GM03348 (cell line): ENCODE measurements at regions not wholly inside any gene's neighbourhood (a gene's known extent, or its start where the extent isn't known, plus 50 kb on each side); places are given as distances from the start of the nearest gene placed in this dataset.

Experiments used
- DNase-seq: peaks from one replicate; pipeline ENCODE4 v3.0.0; 2012; ENCODE audit warnings: low spot score

DNA sequence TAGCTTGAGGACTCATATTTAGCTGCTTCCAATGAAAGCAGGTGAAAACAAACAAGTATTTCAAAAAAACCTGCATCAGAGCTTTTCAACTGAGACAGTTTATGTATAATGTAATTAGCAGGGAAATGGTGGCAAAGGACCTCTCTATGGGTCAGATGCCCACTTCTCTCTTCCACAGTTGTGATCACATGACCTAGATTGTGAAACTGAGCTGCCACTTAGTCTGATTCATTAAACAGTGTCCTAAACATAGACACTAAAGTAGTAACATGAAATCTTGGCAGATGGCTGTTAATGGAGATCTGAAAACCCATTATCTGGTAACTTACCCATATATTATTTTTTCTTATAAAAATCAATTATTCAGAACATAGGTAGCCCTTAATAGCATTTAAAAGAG is 663.6 kb upstream of the RIOK2 start:
- no peak for DNase-seq

GRCh38 chr5:97847920-97848631 is 665.0 kb upstream of the RIOK2 start:
- DNase-seq = no peak

- DNase-seq = no peak
These were observed 668.0 kb upstream of the RIOK2 start for GRCh38 chr5:97851036-97851435.

- no peak for DNase-seq
These were observed 672.1 kb upstream of the RIOK2 start for GRCh38 chr5:97854871-97855762.

DNA sequence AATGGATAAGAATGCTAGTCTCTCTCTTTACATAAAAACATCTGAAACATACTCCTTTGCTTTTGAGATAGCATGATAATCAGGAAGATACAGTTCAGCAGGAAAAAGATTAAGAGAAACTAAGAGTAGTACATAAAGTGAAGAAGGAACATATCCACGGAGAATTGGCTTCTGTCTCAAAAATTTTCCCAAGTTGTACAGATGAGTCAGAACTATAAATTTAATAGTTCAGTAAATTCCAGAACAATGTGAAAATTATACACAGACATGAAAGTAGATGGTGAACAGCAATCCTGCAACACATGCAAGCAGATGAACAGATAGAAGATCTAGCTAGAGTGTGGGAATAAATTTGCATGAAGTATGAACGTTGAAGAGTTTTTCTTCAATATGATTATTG is 691.4 kb upstream of the RIOK2 start:
- DNase-seq = peak; percentile 4

DNA sequence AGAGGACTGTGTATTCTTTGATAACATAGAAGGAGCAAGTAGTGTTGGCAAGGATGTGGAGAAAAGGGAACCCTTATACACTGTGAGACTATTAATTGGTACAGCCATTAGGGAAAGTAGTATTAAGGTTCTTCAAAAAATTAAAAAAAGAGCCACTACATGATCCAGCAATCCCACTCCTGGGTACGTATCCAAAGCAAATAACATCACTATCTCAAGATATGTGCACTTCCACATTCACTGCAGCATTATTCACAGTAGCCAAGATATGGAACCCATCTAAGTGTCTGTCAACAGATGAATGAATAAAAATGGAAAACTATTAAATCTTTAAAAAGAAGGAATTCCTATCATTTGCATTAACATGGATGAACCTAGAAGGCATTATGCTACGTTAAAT is 693.2 kb upstream of the RIOK2 start:
- no peak for DNase-seq

DNA sequence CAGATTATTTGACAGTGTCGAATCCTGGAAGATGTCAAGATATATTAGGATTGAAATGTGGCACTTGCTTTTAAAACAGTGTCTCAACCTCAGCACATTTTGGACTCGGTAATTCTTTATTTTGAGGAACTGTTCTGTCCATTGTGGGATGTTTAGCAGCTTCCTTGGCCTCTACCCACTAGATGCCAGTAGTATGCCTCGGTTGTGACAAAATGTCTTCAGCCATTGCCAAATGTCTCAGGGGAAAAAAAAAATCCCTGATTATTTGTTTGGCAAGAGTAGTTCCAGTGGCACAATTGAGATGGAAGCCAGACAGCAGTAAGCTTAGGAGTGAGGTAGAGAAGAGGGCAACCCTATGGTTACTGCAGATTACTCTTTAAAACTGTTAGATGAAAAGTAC is 694.5 kb upstream of the RIOK2 start:
- no peak for DNase-seq

GRCh38 chr5:97888439-97888838 is 705.4 kb upstream of the RIOK2 start:
- DNase-seq = no peak

DNA sequence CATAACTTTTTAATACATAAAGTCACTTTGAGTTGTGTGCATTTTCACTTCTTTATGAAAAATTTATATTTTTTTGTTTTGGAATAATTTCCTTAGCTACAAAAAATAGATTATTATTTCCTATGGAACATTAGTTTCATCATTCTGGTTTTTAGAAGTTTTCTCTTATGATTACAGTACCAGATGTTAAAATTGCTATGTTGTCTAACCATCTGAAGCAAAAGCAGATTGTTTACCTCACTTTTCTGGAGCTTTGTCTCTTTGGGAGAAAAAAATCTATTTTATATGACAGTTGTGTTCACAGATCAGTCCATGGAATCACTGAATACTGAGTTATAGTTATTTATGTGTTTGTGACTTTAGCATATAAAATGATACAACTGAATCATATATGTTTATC is 708.9 kb upstream of the RIOK2 start:
- no peak for DNase-seq

- DNase-seq = no peak
These were observed 720.7 kb upstream of the RIOK2 start for GRCh38 chr5:97903742-97904141.

- no peak for DNase-seq
These were observed 723.1 kb upstream of the RIOK2 start for GRCh38 chr5:97906135-97906534.

DNA sequence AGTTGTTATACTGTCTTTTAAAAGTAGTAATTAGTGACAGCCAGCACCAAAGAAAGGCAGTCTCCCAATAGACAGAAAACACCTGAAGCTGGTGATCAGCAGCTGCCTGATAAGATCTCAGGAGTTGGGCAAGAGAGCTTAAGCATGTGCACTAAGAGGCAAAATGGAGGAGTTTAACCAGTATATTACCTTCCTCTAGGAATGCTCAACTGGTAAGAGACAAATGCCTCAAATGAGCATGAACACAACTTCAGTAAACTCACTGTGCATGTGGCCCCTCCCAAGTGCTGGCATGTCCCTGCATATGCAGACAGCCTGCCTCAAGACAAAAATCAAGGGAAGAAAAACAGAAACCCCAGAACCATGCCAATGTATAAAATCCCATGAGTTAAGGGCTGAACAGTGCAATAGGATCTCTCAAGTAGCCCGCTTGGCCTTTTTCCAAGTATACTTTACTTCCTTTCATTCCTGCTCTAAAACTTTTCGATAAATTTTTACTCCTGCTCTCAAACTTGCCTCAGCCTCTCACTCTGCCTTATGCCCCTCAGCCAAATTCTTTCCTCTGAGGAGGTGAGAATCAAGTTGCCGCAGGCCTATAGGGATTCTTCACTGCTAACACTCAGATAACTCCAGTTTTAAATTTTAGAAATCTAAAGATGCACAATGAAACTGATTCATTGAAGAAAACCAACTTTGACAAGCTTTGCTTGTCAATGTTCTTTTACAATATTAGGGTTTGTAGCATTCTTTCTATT is 724.8 kb upstream of the RIOK2 start:
- no peak for DNase-seq

DNA sequence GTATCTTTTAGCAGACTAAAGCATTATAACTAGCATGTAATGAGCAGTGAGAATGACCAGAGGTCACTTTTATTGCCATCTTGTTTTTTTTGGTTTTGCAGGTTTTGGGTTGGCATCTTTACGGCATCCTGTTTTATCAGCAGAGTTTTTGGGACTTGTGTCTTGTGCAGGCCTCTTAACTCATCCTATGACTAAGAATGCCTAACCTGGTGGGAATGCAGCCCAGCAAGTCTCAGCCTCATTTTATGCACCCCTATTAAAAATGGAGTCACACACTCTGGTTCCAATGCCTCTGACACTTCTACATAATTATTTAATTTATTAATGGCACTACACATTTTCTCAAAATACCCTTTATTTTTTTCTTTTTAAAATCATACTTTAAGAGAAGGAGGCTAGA is 726.5 kb upstream of the RIOK2 start:
- DNase-seq = no peak

DNA sequence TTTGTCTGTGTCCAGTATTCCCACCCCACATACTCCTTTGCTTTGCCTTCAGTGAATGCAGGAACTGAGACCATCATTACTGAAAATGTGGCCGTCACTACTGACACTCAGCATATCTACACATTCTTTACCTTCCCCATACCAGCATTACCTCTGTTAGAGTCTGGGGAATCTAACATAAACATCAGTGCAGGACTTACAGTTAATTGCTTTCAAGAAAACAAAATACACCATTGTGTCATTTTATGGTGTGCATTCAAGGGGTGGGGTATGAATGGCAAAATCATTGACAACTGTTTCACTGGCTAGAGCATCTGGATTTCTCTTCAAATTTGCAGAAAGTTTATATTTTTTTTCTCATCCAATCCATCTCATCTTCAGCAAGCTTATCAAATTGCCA is 731.4 kb upstream of the RIOK2 start:
- DNase-seq = no peak

DNA sequence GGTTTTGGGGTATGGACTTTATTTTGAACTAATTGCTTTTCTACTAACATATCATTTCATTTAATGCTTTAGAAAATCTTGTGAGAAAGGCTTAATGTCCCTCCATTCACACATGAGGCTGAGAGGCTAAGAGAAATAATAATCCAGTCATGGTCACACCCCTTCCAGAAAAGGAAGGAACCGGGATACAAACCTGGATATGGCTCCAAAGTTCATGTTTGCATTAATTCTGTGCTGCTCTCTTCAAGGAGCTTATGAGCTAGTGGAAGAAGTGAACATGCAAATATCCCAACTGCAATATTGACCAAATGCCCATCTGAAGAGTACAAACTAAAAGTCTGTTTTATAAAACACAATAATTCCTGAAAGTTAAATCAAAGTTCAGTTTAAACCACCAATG is 732.1 kb upstream of the RIOK2 start:
- no peak for DNase-seq

- DNase-seq = no peak
These were observed 735.0 kb upstream of the RIOK2 start for GRCh38 chr5:97918057-97918456.

DNA sequence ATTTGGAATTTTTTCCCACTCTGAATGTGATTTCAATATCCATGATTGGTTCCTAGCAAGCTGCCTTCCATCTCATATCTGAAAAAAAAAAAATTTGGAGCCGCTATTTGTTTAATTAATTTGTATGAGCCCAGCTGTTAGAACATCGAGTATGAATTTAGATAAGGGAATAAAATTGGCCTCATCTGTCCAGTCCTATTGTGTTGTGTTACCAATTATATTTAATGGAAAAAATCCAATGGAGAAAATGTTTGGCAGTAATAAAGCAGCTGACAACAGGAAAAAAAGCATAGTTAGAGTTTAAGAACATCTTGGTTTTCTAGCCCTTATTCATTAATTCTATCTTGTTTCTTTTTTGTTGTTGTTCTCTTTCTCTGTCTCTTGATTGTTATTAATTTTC is 735.6 kb upstream of the RIOK2 start:
- no peak for DNase-seq

- no peak for DNase-seq
These were observed 736.7 kb upstream of the RIOK2 start for GRCh38 chr5:97919719-97920118.

GRCh38 chr5:97922776-97923175 is 739.7 kb upstream of the RIOK2 start:
- DNase-seq = no peak

DNA sequence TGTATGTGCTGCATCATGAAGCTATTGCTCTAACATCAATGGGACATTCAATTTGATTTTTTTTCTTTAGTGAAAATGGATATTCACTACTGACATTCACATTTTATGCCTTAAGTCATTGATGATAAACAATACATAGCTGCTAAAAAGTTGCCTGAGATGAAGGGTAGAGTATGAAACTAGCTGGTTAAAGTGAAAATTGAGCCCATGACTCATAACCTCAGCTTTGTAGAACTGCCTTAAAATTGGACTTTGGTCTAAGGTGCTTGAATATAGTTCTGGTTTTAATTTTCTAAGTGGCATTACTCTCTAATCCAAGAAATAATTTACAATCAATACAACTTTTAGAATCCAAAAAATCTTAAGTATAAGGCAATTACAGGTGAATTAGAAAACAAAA is 740.4 kb upstream of the RIOK2 start:
- no peak for DNase-seq

GRCh38 chr5:97923997-97924396 is 741.0 kb upstream of the RIOK2 start:
- no peak for DNase-seq

DNA sequence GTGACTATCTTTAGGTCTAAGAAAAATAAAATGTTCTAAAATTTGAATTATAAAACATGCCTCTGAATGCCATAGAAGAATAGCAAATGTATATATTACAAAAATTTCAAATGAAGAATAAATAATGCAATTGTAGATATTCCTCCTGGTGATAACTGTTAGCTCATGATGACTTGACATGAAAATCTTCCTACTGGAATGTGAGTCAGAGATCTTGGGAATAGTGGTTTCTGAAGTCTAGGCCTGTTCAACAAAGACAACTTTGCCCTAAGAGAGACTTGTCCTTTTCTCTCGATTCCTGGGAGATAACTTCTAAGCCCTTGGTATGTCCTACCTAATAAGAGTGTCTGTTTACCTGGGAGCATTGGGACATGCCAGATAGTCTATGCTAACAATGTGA is 746.3 kb upstream of the RIOK2 start:
- DNase-seq = no peak

DNA sequence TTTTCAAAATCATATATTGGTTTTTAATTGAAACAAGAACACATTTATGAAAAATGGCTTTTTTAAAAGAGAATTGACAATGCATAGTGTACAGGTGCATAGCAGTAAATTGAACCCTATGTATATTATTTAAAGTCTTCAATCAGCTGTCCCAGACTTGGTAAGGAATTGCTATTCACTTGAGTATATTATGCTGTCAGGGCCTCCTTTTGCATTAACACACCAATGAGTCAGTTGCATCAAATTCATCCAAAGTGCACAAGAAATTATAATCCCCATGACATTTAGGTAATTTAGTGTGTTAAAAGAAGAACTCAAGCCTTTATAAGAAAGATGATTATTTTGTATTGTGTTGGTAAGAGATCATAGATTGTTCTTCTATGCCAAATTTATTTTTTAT is 748.8 kb upstream of the RIOK2 start:
- no peak for DNase-seq
